ENCODE measurements at regions not wholly inside any gene's neighbourhood (a gene's known extent, or its start where the extent isn't known, plus 50 kb on each side); places are given as distances from the start of the nearest gene placed in this dataset.

GRCh38 chr2:221911890-221912289, 339.8 kb upstream of the EPHA4 start:
- Histone ChIP-seq H3K9me3 (ENCODE audit: low read depth, low read length, poor library complexity, severe bottlenecking) (no peaks in the 10 kb centered on the region), H3K27ac (ENCODE audit: low read depth, low read length, poor library complexity, severe bottlenecking) (no peak overlapping the region), H3K4me1 (ENCODE audit: insufficient read depth, low read length, poor library complexity, severe bottlenecking) (peaks cover 4% of the 10 kb centered on the region), H3K27me3 (replicated peaks; ENCODE audit: insufficient read depth, low read depth, low read length, poor library complexity) (no peaks in the 10 kb centered on the region), H3K4me3 (ENCODE audit: low read depth, low read length, poor library complexity, severe bottlenecking) (no peak overlapping the region), H3K36me3 (ENCODE audit: insufficient read depth, low read length, poor library complexity, severe bottlenecking) (no peaks in the 10 kb centered on the region)
- intact Hi-C loops (cut with micrococcal nuclease; ENCODE audit: unreplicated experiment) = no loop called here
- peak; percentile 80 for DNase-seq (ENCODE audit: low spot score)
- POLR2A ChIA-PET (ENCODE audit: low non-redundant PET) = no interaction called here
- CTCF ChIA-PET = no interaction called here
- no peak for TF ChIP-seq EZH2 (IDR thresholded peaks at IDR 0.05; ENCODE audit: borderline replicate concordance, low read depth, low read length, poor library complexity, severe bottlenecking)
- no peak for TF ChIP-seq CTCF (conservative IDR thresholded peaks at IDR 0.05; ENCODE audit: low read depth, low read length)
- BruUV-seq (replicated peaks) = no TSS peak

DNA sequence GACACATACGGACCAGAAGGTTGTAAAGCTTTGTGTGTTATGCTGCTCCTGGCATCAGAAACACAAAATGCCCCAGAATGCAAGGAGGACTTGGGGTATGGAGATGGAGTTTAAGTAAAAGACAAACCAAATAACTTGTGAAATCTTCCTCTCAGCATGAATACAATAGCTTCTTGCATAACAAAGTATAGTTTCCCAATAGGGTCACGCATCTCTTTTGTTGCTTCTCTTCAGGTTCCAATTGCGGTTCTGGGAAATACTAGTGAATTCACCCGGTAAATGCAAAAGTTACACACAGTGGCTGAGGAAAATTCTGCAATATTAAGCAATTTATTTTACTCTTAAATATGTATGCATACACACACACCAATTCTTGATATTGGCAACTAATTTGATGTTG, 339.2 kb upstream of the EPHA4 start:
- no peak overlapping the region for H3K4me3 ChIP-seq (ENCODE audit: low read depth, low read length, poor library complexity, severe bottlenecking)
- TF ChIP-seq CTCF (conservative IDR thresholded peaks at IDR 0.05; ENCODE audit: low read depth, low read length) = no peak
- no peak for TF ChIP-seq EZH2 (IDR thresholded peaks at IDR 0.05; ENCODE audit: borderline replicate concordance, low read depth, low read length, poor library complexity, severe bottlenecking)
- no peaks in the 10 kb centered on the region for H3K9me3 ChIP-seq (ENCODE audit: low read depth, low read length, poor library complexity, severe bottlenecking)
- intact Hi-C loops (cut with micrococcal nuclease; ENCODE audit: unreplicated experiment) = no loop called here
- ChIA-PET POLR2A (ENCODE audit: low non-redundant PET) (no interaction called here), CTCF (no interaction called here)
- H3K36me3 ChIP-seq (ENCODE audit: insufficient read depth, low read length, poor library complexity, severe bottlenecking) = no peaks in the 10 kb centered on the region
- peaks cover 4% of the 10 kb centered on the region for H3K4me1 ChIP-seq (ENCODE audit: insufficient read depth, low read length, poor library complexity, severe bottlenecking)
- H3K27me3 ChIP-seq (replicated peaks; ENCODE audit: insufficient read depth, low read depth, low read length, poor library complexity) = no peaks in the 10 kb centered on the region
- BruUV-seq (replicated peaks) = no TSS peak
- no peak overlapping the region for H3K27ac ChIP-seq (ENCODE audit: low read depth, low read length, poor library complexity, severe bottlenecking)
- peak; percentile 47 for DNase-seq (ENCODE audit: low spot score)

GRCh38 chr2:221908518-221908917, 336.4 kb upstream of the EPHA4 start:
- Histone ChIP-seq H3K4me1 (ENCODE audit: insufficient read depth, low read length, poor library complexity, severe bottlenecking) (no peaks in the 10 kb centered on the region), H3K27me3 (replicated peaks; ENCODE audit: insufficient read depth, low read depth, low read length, poor library complexity) (no peaks in the 10 kb centered on the region), H3K4me3 (ENCODE audit: low read depth, low read length, poor library complexity, severe bottlenecking) (no peak overlapping the region), H3K27ac (ENCODE audit: low read depth, low read length, poor library complexity, severe bottlenecking) (no peak overlapping the region), H3K36me3 (ENCODE audit: insufficient read depth, low read length, poor library complexity, severe bottlenecking) (no peaks in the 10 kb centered on the region), H3K9me3 (ENCODE audit: low read depth, low read length, poor library complexity, severe bottlenecking) (no peaks in the 10 kb centered on the region)
- TF ChIP-seq EZH2 (IDR thresholded peaks at IDR 0.05; ENCODE audit: borderline replicate concordance, low read depth, low read length, poor library complexity, severe bottlenecking) (no peak), CTCF (conservative IDR thresholded peaks at IDR 0.05; ENCODE audit: low read depth, low read length) (no peak)
- DNase-seq (ENCODE audit: low spot score) = no peak
- POLR2A ChIA-PET (ENCODE audit: low non-redundant PET) = no interaction called here
- intact Hi-C loops (cut with micrococcal nuclease; ENCODE audit: unreplicated experiment) = no loop called here
- CTCF ChIA-PET = no interaction called here
- no TSS peak for BruUV-seq (replicated peaks)
